Spleen (tissue), 11 donors: ENCODE measurements at regions not wholly inside any gene's neighbourhood (a gene's known extent, or its start where the extent isn't known, plus 50 kb on each side); places are given as distances from the start of the nearest gene placed in this dataset.

Source experiments
- DNase-seq: peaks from one replicate; pipeline ENCODE4 v3.0.0-alpha.2; 2020
- H3K27ac ChIP-seq, 8 donors: fragments of 200-600 bp; sonication (generic) in 7 of 8; 1 replicate in 4 of 8; 2 replicates in 4 of 8; pipeline versions ENCODE4 v1.5.0 to v1.8.0; 2016 to 2021; ENCODE audit warnings: inconsistent platforms in 4 of 8, mild to moderate bottlenecking in 4 of 8, moderate library complexity in 1 of 8
- H3K27me3 ChIP-seq, 7 donors: fragments of 200-600 bp; sonication (generic) in 6 of 7; replicated peaks in 1 of 7; 1 replicate in 4 of 7; 2 replicates in 3 of 7; pipeline versions ENCODE4 v1.5.0 to v1.8.0; 2016 to 2021; ENCODE audit warnings: inconsistent platforms in 3 of 7, mild to moderate bottlenecking in 1 of 7
- H3K36me3 ChIP-seq, 6 donors: fragments of 200-600 bp; sonication (generic) in 5 of 6; 1 replicate in 4 of 6; 2 replicates in 2 of 6; pipeline versions ENCODE4 v1.5.0 to v1.8.0; 2016 to 2021; ENCODE audit warnings: inconsistent platforms in 2 of 6
- H3K4me1 ChIP-seq, 6 donors: fragments of 200-600 bp; sonication (generic) in 5 of 6; 1 replicate in 3 of 6; 2 replicates in 3 of 6; pipeline versions ENCODE4 v1.5.0 to v1.8.0; 2016 to 2021; ENCODE audit warnings: inconsistent platforms in 3 of 6
- H3K4me3 ChIP-seq, 8 donors: fragments of 200-600 bp; sonication (generic) in 7 of 8; 1 replicate in 4 of 8; 2 replicates in 4 of 8; pipeline versions ENCODE4 v1.5.0 to v1.8.0; 2016 to 2021; ENCODE audit warnings: inconsistent platforms in 4 of 8, mild to moderate bottlenecking in 4 of 8, moderate library complexity in 2 of 8
- H3K9me3 ChIP-seq, 8 donors: fragments of 200-600 bp; sonication (generic) in 7 of 8; 1 replicate in 4 of 8; 2 replicates in 4 of 8; pipeline versions ENCODE4 v1.5.0 to v1.8.0; 2016 to 2021; ENCODE audit warnings: inconsistent platforms in 4 of 8
- CTCF ChIP-seq, 11 experiments: fragments of 200-600 bp in 7 of 11; fragments of 450-650 bp in 4 of 11; sonication (generic) in 4 of 11; IDR thresholded peaks in 8 of 11; conservative IDR thresholded peaks in 3 of 11; 1 replicate in 7 of 11; 2 replicates in 4 of 11; pipeline versions ENCODE4 v1.4.0 to v1.8.0; 2016 to 2021; ENCODE audit warnings: antibody characterized with exemption in 11 of 11, inconsistent platforms in 4 of 11, mild to moderate bottlenecking in 1 of 11
- POLR2A ChIP-seq, 3 donors: fragments of 450-650 bp; IDR thresholded peaks; one replicate each; pipeline ENCODE4 v1.5.1; 2017; ENCODE audit warnings: antibody characterized with exemption in 3 of 3, mild to moderate bottlenecking in 1 of 3
- POLR2AphosphoS5 ChIP-seq, 3 donors: sonication (generic); formaldehyde crosslinking; IDR thresholded peaks; one replicate each; pipeline ENCODE4 v1.5.1; 2017; ENCODE audit warnings: antibody characterized with exemption in 3 of 3
- WGBS, 5 donors: extraction: QIAGEN DNeasy Blood & Tissue Kit in 3 of 5; methylation state at CpG; one replicate each; pipeline versions ENCODE4 v1.1.5 to v1.1.7; 2013 to 2018; 5-methylcytosine and 5-hydroxymethylcytosine counted together
- intact Hi-C: fragments of 100-400 bp; cut with DNase I; formaldehyde crosslinking; loops from one replicate; pipeline ENCODE4 v1.15.0; 2023; ENCODE audit warnings: low total_unique reads
- donor health status: healthy with polysubstance abuse.
- donor health status: DM: no; HTN: no; CAD: no; lungs with moderate emphysema.
- donor health status: DM: no; HTN: no; CAD: no.
- donor health status: Bipolar disorder and iron deficiency.
- donor health status: healthy.
- donor health status: DM: no; HTN: no; CAD: no.
- donor health status: DM: yes; HTN: yes; CAD: no.

GRCh38 chr10:128812000-128812399 lies 655.0 kb upstream of the MGMT start:
- Histone ChIP-seq H3K4me3 (no peak overlapping the region), H3K27ac (no peak overlapping the region), H3K9me3 (no peaks in the 10 kb centered on the region), H3K4me1 (no peaks in the 10 kb centered on the region), H3K27me3 (peaks cover 0 to 5% (median 0%) of the 10 kb centered on the region in 7 donors), H3K36me3 (no peaks in the 10 kb centered on the region)
- DNase-seq, result no peak
- intact Hi-C loops, result no loop called here
- WGBS, 5 donors, result 70 to 81% (median 78%) methylated on average over 12 to 15 of the region's 15 CpGs
- TF ChIP-seq CTCF (IDR thresholded peaks at IDR 0.05 in 8 of 11, conservative IDR thresholded peaks at IDR 0.05 in 3 of 11) (no peak), POLR2A (IDR thresholded peaks at IDR 0.05) (no peak), POLR2AphosphoS5 (IDR thresholded peaks at IDR 0.05) (no peak)

DNA sequence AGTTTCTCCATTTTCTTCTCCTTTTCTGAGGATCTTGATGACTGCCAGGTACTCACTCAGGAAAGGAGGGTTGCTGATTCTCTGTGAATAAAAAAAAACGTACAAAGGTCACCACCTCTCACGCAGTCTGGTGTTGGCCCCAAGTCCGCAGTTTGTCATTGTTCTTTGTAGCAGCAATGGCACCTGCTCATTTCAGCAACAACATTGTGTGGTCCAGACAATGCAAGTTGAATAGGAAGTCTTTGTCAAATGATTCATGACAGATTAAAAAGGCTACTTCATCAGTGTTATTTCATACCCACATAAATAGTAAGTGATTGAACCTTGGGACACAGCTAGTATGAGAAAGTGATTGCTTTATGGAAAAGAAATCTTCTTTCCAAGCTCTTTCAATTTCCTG lies 653.5 kb upstream of the MGMT start:
- Histone ChIP-seq H3K27ac (no peak overlapping the region), H3K9me3 (no peaks in the 10 kb centered on the region), H3K27me3 (peaks cover 0 to 5% (median 0%) of the 10 kb centered on the region in 7 donors), H3K4me3 (no peak overlapping the region), H3K4me1 (no peaks in the 10 kb centered on the region), H3K36me3 (no peaks in the 10 kb centered on the region)
- 38 to 61% (median 55%) methylated on average over 3 of the region's 3 CpGs for WGBS, 5 donors
- TF ChIP-seq POLR2AphosphoS5 (IDR thresholded peaks at IDR 0.05), result no peak
- no peak for TF ChIP-seq POLR2A (IDR thresholded peaks at IDR 0.05)
- TF ChIP-seq CTCF (IDR thresholded peaks at IDR 0.05 in 8 of 11, conservative IDR thresholded peaks at IDR 0.05 in 3 of 11), result no peak
- no peak for DNase-seq
- intact Hi-C loops, result no loop called here

DNA sequence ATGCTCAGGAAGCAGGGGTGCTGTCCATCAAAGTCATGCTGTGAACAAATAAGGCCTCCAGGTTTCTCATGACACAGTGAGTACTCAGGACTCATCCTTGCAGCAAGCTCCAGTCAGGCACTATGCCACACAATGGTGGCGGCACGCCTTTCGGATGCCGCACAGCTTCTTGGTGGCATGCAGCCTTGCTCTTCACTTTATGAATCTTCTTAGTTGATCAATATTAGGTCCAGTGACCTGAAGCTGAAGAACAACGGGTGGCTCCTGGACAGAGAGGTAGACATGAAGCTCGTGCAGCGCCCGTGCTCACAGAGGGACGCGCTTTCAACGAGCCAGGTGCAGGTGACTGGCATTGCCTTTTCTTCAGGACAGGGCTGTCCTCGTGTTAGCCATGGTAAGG lies 653.0 kb upstream of the MGMT start:
- no peak overlapping the region for H3K27ac ChIP-seq
- H3K27me3 ChIP-seq, result peaks cover 0 to 5% (median 0%) of the 10 kb centered on the region in 7 donors
- H3K36me3 ChIP-seq, result no peaks in the 10 kb centered on the region
- H3K4me1 ChIP-seq, result no peaks in the 10 kb centered on the region
- no peak for TF ChIP-seq POLR2A (IDR thresholded peaks at IDR 0.05)
- no peak for TF ChIP-seq CTCF (IDR thresholded peaks at IDR 0.05 in 8 of 11, conservative IDR thresholded peaks at IDR 0.05 in 3 of 11)
- TF ChIP-seq POLR2AphosphoS5 (IDR thresholded peaks at IDR 0.05), result no peak
- intact Hi-C loops, result no loop called here
- DNase-seq, result no peak
- H3K9me3 ChIP-seq, result no peaks in the 10 kb centered on the region
- no peak overlapping the region for H3K4me3 ChIP-seq
- 87 to 92% (median 90%) methylated on average over 12 of the region's 12 CpGs for WGBS, 5 donors

- Histone ChIP-seq H3K27ac (no peak overlapping the region), H3K9me3 (no peaks in the 10 kb centered on the region), H3K4me1 (no peaks in the 10 kb centered on the region), H3K4me3 (no peak overlapping the region), H3K36me3 (no peaks in the 10 kb centered on the region), H3K27me3 (peaks cover 0 to 5% (median 0%) of the 10 kb centered on the region in 7 donors)
- 86 to 94% (median 89%) methylated on average over 4 of the region's 4 CpGs for WGBS, 5 donors
- DNase-seq, result no peak
- intact Hi-C loops, result no loop called here
- no peak for TF ChIP-seq CTCF (IDR thresholded peaks at IDR 0.05 in 8 of 11, conservative IDR thresholded peaks at IDR 0.05 in 3 of 11)
- no peak for TF ChIP-seq POLR2AphosphoS5 (IDR thresholded peaks at IDR 0.05)
- no peak for TF ChIP-seq POLR2A (IDR thresholded peaks at IDR 0.05)
Measured at GRCh38 chr10:128814782-128815181, 652.3 kb upstream of the MGMT start.
